OCI-LY7 (cell line): ENCODE measurements at regions not wholly inside any gene's neighbourhood (a gene's known extent, or its start where the extent isn't known, plus 50 kb on each side); places are given as distances from the start of the nearest gene placed in this dataset.

Experiments used
- BruUV-seq: library from RNA; stranded (reverse); fragments of 400-500 nt; replicated peaks from 2 replicates; lab custom pipeline; 2021; lab: Mats Ljungman, UMichigan
- CTCF ChIA-PET: fragments of 300-600 bp; sonication (Branson Sonifier 250); formaldehyde crosslinking; loops from one replicate; lab custom pipeline; 2022; ENCODE audit warnings: antibody characterized with exemption; ENCODE audit not compliant: unreplicated experiment; lab: Charles Lee
- POLR2A ChIA-PET: fragments of 300-600 bp; sonication (Branson Sonifier 250); formaldehyde crosslinking; loops from one replicate; lab custom pipeline; 2022; ENCODE audit warnings: antibody characterized with exemption; lab: Charles Lee
- DNase-seq: peaks from one replicate; pipeline ENCODE4 v3.0.0-alpha.2; 2015; ENCODE audit warnings: low spot score
- H2AFZ ChIP-seq: fragments of 200-600 bp; sonication (generic), shearing (Covaris generic); 2 replicates; pipeline ENCODE4 v1.6.1; 2014; ENCODE audit warnings: mild to moderate bottlenecking, antibody characterized with exemption, low read length, moderate library complexity
- H3K27ac ChIP-seq: fragments of 200-600 bp; sonication (generic); 2 replicates; pipeline ENCODE4 v1.5.1; 2014; ENCODE audit warnings: mixed run types, low read depth, mild to moderate bottlenecking, moderate library complexity, low read length, inconsistent platforms; ENCODE audit not compliant: poor library complexity, severe bottlenecking
- H3K36me3 ChIP-seq: fragments of 200-600 bp; sonication (generic); 2 replicates; pipeline ENCODE4 v1.6.1; 2014; ENCODE audit warnings: mild to moderate bottlenecking, antibody characterized with exemption, low read length, moderate library complexity, mixed read lengths; ENCODE audit not compliant: insufficient read depth
- H3K4me1 ChIP-seq: fragments of 200-600 bp; sonication (generic); 2 replicates; pipeline ENCODE4 v1.5.1; 2014; ENCODE audit warnings: mild to moderate bottlenecking, low read length; ENCODE audit not compliant: insufficient read depth, poor library complexity, severe bottlenecking
- H3K4me2 ChIP-seq: fragments of 200-600 bp; sonication (generic); 2 replicates; pipeline ENCODE4 v1.6.1; 2014; ENCODE audit warnings: mild to moderate bottlenecking, low read length
- H3K4me3 ChIP-seq: fragments of 200-600 bp; sonication (generic); 2 replicates; pipeline ENCODE4 v1.5.1; 2014; ENCODE audit warnings: mild to moderate bottlenecking, low read depth, low read length; ENCODE audit not compliant: poor library complexity, severe bottlenecking
- H3K79me2 ChIP-seq: fragments of 200-600 bp; sonication (generic); 2 replicates; pipeline ENCODE4 v1.6.1; 2016; ENCODE audit warnings: low read depth, mild to moderate bottlenecking, low read length, moderate library complexity, mixed read lengths; ENCODE audit not compliant: insufficient read depth
- H3K9me2 ChIP-seq: fragments of 200-600 bp; sonication (generic); 2 replicates; pipeline ENCODE4 v1.6.1; 2016; ENCODE audit warnings: mild to moderate bottlenecking, low read length, mixed read lengths; ENCODE audit not compliant: insufficient read depth
- H3K9me3 ChIP-seq: fragments of 200-600 bp; sonication (generic); 2 replicates; pipeline ENCODE4 v1.6.1; 2014; ENCODE audit warnings: mild to moderate bottlenecking, mixed run types, low read length, mixed read lengths
- H4K20me1 ChIP-seq: fragments of 200-600 bp; sonication (generic); 2 replicates; pipeline ENCODE4 v1.6.1; 2014; ENCODE audit warnings: mild to moderate bottlenecking, antibody characterized with exemption, low read length, moderate library complexity, mixed read lengths; ENCODE audit not compliant: insufficient read depth
- CTCF ChIP-seq: fragments of 200-600 bp; sonication (generic); conservative IDR thresholded peaks from 2 replicates; pipeline ENCODE4 v1.5.1; 2014; ENCODE audit warnings: mild to moderate bottlenecking, antibody characterized with exemption, low read length, moderate library complexity, mixed read lengths
- EZH2phosphoT487 ChIP-seq: fragments of 200-600 bp; sonication (generic); IDR thresholded peaks from 2 replicates; pipeline ENCODE4 v1.6.1; 2018; ENCODE audit warnings: low read depth, borderline replicate concordance, mild to moderate bottlenecking, mixed run types, antibody characterized with exemption, low read length, moderate library complexity, mixed read lengths
- intact Hi-C: fragments of 100-400 bp; cut with micrococcal nuclease; formaldehyde crosslinking; loops from one replicate; pipeline ENCODE4 v1.10.0; 2022; ENCODE audit not compliant: unreplicated experiment

- no peaks in the 10 kb centered on the region for H3K79me2 ChIP-seq
- no peaks in the 10 kb centered on the region for H3K9me3 ChIP-seq
- no peak overlapping the region for H3K27ac ChIP-seq
- intact Hi-C loops = no loop called here
- H3K4me1 ChIP-seq = no peaks in the 10 kb centered on the region
- no peaks in the 10 kb centered on the region for H4K20me1 ChIP-seq
- ChIA-PET POLR2A (interaction anchor here (0.7 kb wide), 1 partner anchor 30 kb away, joined by 3 read pairs; no protein-coding TSS in a partner anchor), CTCF (no interaction called here)
- TF ChIP-seq CTCF (no peak), EZH2phosphoT487 (no peak)
- H3K4me2 ChIP-seq = no peak overlapping the region
- no peak overlapping the region for H3K4me3 ChIP-seq
- no TSS peak for BruUV-seq
- H3K36me3 ChIP-seq = no peaks in the 10 kb centered on the region
- H3K9me2 ChIP-seq = no peaks in the 10 kb centered on the region
- H2AFZ ChIP-seq = no peak overlapping the region
- no peak for DNase-seq
Observed at GRCh38 chr7:124219681-124220080, 186.8 kb upstream of the TMEM229A start.

- DNase-seq = no peak
- Histone ChIP-seq H3K79me2 (no peaks in the 10 kb centered on the region), H3K4me3 (no peak overlapping the region), H3K9me3 (no peaks in the 10 kb centered on the region), H4K20me1 (no peaks in the 10 kb centered on the region), H3K36me3 (no peaks in the 10 kb centered on the region), H2AFZ (no peak overlapping the region), H3K27ac (no peak overlapping the region), H3K4me2 (no peak overlapping the region), H3K9me2 (no peaks in the 10 kb centered on the region), H3K4me1 (no peaks in the 10 kb centered on the region)
- ChIA-PET POLR2A (no interaction called here), CTCF (no interaction called here)
- BruUV-seq = no TSS peak
- TF ChIP-seq EZH2phosphoT487 = no peak
- TF ChIP-seq CTCF = no peak
- intact Hi-C loops = no loop called here
Observed at GRCh38 chr7:124208642-124209041, 175.8 kb upstream of the TMEM229A start.

- H3K9me3 ChIP-seq = no peaks in the 10 kb centered on the region
- no peaks in the 10 kb centered on the region for H3K9me2 ChIP-seq
- H2AFZ ChIP-seq = no peak overlapping the region
- no peaks in the 10 kb centered on the region for H3K79me2 ChIP-seq
- no peak overlapping the region for H3K27ac ChIP-seq
- no peak overlapping the region for H3K4me3 ChIP-seq
- intact Hi-C loops = no loop called here
- H3K4me2 ChIP-seq = no peak overlapping the region
- ChIA-PET CTCF (no interaction called here), POLR2A (no interaction called here)
- H3K4me1 ChIP-seq = no peaks in the 10 kb centered on the region
- no TSS peak for BruUV-seq
- TF ChIP-seq CTCF (no peak), EZH2phosphoT487 (no peak)
- H3K36me3 ChIP-seq = no peaks in the 10 kb centered on the region
- no peak for DNase-seq
- no peaks in the 10 kb centered on the region for H4K20me1 ChIP-seq
Observed at GRCh38 chr7:124208173-124208572, 175.3 kb upstream of the TMEM229A start.
